Body of pancreas (tissue), 4 donors: ENCODE measurements at regions not wholly inside any gene's neighbourhood (a gene's known extent, or its start where the extent isn't known, plus 50 kb on each side); places are given as distances from the start of the nearest gene placed in this dataset.

Source experiments
- POLR2A ChIP-seq, 3 donors: fragments of 450-650 bp; IDR thresholded peaks; one replicate each; pipeline ENCODE4 v1.6.1; 2016; ENCODE audit warnings: antibody characterized with exemption in 3 of 3, mild to moderate bottlenecking in 2 of 3
- TF ChIP-seq, protein P1 (sequence below), 7 experiments: fragments of 450-650 bp in 4 of 7; fragments of 200-600 bp in 3 of 7; sonication (generic) in 3 of 7; IDR thresholded peaks; one replicate each; pipeline ENCODE4 v1.5.1; 2016 to 2019; ENCODE audit warnings: antibody characterized with exemption in 7 of 7

DNA sequence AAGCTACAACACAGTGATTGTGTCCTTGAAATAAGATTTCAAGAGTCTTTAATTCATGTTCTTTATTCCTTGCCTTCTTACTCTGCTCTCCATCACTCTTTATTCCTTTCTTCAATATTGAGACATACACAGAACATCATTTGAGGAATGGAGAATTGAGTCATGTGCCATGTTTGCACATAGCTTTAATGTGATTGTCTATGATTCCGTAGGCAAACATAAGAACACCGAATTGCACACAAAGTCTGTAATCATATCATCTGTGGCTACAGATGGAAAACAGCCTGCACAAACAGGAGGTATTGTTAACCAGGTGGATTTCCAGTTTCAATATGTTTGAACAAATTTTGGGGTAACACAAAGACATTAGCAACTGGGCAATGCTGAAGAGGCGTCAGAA is 571.6 kb upstream of the GJE1 start:
- TF ChIP-seq, protein P1, sequence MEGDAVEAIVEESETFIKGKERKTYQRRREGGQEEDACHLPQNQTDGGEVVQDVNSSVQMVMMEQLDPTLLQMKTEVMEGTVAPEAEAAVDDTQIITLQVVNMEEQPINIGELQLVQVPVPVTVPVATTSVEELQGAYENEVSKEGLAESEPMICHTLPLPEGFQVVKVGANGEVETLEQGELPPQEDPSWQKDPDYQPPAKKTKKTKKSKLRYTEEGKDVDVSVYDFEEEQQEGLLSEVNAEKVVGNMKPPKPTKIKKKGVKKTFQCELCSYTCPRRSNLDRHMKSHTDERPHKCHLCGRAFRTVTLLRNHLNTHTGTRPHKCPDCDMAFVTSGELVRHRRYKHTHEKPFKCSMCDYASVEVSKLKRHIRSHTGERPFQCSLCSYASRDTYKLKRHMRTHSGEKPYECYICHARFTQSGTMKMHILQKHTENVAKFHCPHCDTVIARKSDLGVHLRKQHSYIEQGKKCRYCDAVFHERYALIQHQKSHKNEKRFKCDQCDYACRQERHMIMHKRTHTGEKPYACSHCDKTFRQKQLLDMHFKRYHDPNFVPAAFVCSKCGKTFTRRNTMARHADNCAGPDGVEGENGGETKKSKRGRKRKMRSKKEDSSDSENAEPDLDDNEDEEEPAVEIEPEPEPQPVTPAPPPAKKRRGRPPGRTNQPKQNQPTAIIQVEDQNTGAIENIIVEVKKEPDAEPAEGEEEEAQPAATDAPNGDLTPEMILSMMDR (IDR thresholded peaks at IDR 0.05), result no peak
- TF ChIP-seq POLR2A (IDR thresholded peaks at IDR 0.05), result no peak
